Breast epithelium (tissue), 3 donors: ENCODE measurements at regions not wholly inside any gene's neighbourhood (a gene's known extent, or its start where the extent isn't known, plus 50 kb on each side); places are given as distances from the start of the nearest gene placed in this dataset.

ENCODE experiments used
- POLR2A ChIP-seq: fragments of 450-650 bp; IDR thresholded peaks from one replicate; pipeline ENCODE4 v1.6.1; 2016; ENCODE audit warnings: antibody characterized with exemption, mild to moderate bottlenecking, moderate library complexity
- TF ChIP-seq, protein P1 (sequence below), 3 donors: fragments of 450-650 bp; IDR thresholded peaks; one replicate each; pipeline ENCODE4 v1.5.1; 2016 to 2017; ENCODE audit warnings: antibody characterized with exemption in 3 of 3, mild to moderate bottlenecking in 3 of 3, moderate library complexity in 3 of 3

DNA sequence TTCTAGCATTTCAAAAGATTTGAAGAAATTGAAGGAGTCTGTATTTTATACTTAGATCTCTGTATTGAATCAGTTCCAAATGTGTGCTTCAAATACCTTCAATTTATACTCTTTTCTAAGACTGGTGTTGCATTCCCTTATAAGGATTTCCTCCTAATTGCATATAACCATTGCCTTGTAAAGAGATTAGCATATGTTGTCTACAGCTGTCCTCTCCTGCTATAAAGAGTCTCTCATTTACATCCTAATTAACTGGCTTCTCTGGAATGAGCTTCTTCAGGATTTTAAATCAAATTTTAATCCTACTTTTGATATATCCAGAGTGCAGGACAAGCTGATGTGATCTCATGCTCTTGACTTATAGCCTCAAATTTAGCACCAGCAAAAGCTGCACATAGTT, 957.3 kb downstream of the XPNPEP1 start:
- TF ChIP-seq POLR2A, result no peak
- TF ChIP-seq, protein P1, sequence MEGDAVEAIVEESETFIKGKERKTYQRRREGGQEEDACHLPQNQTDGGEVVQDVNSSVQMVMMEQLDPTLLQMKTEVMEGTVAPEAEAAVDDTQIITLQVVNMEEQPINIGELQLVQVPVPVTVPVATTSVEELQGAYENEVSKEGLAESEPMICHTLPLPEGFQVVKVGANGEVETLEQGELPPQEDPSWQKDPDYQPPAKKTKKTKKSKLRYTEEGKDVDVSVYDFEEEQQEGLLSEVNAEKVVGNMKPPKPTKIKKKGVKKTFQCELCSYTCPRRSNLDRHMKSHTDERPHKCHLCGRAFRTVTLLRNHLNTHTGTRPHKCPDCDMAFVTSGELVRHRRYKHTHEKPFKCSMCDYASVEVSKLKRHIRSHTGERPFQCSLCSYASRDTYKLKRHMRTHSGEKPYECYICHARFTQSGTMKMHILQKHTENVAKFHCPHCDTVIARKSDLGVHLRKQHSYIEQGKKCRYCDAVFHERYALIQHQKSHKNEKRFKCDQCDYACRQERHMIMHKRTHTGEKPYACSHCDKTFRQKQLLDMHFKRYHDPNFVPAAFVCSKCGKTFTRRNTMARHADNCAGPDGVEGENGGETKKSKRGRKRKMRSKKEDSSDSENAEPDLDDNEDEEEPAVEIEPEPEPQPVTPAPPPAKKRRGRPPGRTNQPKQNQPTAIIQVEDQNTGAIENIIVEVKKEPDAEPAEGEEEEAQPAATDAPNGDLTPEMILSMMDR (IDR thresholded peaks at IDR 0.05), result no peak
